Endodermal cell (in vitro differentiated cells): ENCODE measurements at regions not wholly inside any gene's neighbourhood (a gene's known extent, or its start where the extent isn't known, plus 50 kb on each side); places are given as distances from the start of the nearest gene placed in this dataset.

Experiments used
- DNase-seq: peaks from one replicate; pipeline ENCODE4 v3.0.0-alpha.2; 2017
- H3K27ac ChIP-seq: 2 replicates; pipeline ENCODE4 v1.5.1; 2013; ENCODE audit warnings: mild to moderate bottlenecking, low read depth, low read length, moderate library complexity
- H3K27me3 ChIP-seq: 2 replicates; pipeline ENCODE4 v1.6.1; 2013; ENCODE audit warnings: mild to moderate bottlenecking, low read length, moderate library complexity; ENCODE audit not compliant: insufficient read depth, control insufficient read depth, poor library complexity, severe bottlenecking
- H3K36me3 ChIP-seq: 2 replicates; pipeline ENCODE4 v1.7.0; 2013; ENCODE audit warnings: mild to moderate bottlenecking, low read length, moderate library complexity; ENCODE audit not compliant: control insufficient read depth, insufficient read depth
- H3K4me1 ChIP-seq: one replicate; pipeline ENCODE4 v1.7.0; 2013; ENCODE audit warnings: low read length; ENCODE audit not compliant: control insufficient read depth, insufficient read depth
- H3K4me3 ChIP-seq: 2 replicates; pipeline ENCODE4 v1.5.1; 2013; ENCODE audit warnings: mild to moderate bottlenecking, low read length, moderate library complexity
- H3K9ac ChIP-seq: 2 replicates; pipeline ENCODE4 v1.6.1; 2013; ENCODE audit warnings: mild to moderate bottlenecking, low read length, moderate library complexity; ENCODE audit not compliant: poor library complexity, severe bottlenecking; ENCODE audit errors: extremely low read depth
- H3K9me3 ChIP-seq: 2 replicates; pipeline ENCODE4 v1.6.1; 2013; ENCODE audit warnings: mild to moderate bottlenecking, low read length, moderate library complexity; ENCODE audit not compliant: control insufficient read depth
- H3K27ac Mint-ChIP-seq: 2 replicates; pipeline ENCODE4 v1.8.0; 2020; ENCODE audit warnings: mixed read lengths
- H3K27me3 Mint-ChIP-seq: 2 replicates; pipeline ENCODE4 v1.8.0; 2021; ENCODE audit warnings: mild to moderate bottlenecking, mixed read lengths; ENCODE audit not compliant: insufficient read depth
- H3K36me3 Mint-ChIP-seq: 2 replicates; pipeline ENCODE4 v1.8.0; 2020; ENCODE audit warnings: low read depth, mixed read lengths
- H3K4me1 Mint-ChIP-seq: 2 replicates; pipeline ENCODE4 v1.8.0; 2020; ENCODE audit warnings: mixed read lengths
- H3K4me3 Mint-ChIP-seq: 2 replicates; pipeline ENCODE4 v1.8.0; 2020; ENCODE audit warnings: mild to moderate bottlenecking, moderate library complexity, mixed read lengths
- H3K9me3 Mint-ChIP-seq: 2 replicates; pipeline ENCODE4 v1.8.0; 2020; ENCODE audit warnings: mild to moderate bottlenecking, mixed read lengths
- CTCF ChIP-seq: fragments of 200-600 bp; sonication (generic); conservative IDR thresholded peaks from 2 replicates; pipeline ENCODE4 v1.5.0; 2021; ENCODE audit warnings: antibody characterized with exemption, mild to moderate bottlenecking
- WGBS, 2 experiments: methylation state at CpG; one replicate each; pipeline versions ENCODE4 v1.1.5 to v1.1.7; 2013; ENCODE audit warnings: missing lambda C conversion rate in 2 of 2, mixed read lengths in 1 of 2; ENCODE audit not compliant: insufficient coverage in 1 of 2, insufficient read length in 1 of 2; 5-methylcytosine and 5-hydroxymethylcytosine counted together

- no peak for TF ChIP-seq CTCF
- Mint-ChIP-seq H3K4me1 (peaks cover 4% of the 10 kb centered on the region), H3K9me3 (no peaks in the 10 kb centered on the region), H3K36me3 (no peaks in the 10 kb centered on the region), H3K27me3 (no peaks in the 10 kb centered on the region), H3K27ac (no peak overlapping the region), H3K4me3 (no peak overlapping the region)
- Histone ChIP-seq H3K9me3 (no peaks in the 10 kb centered on the region), H3K4me3 (no peak overlapping the region), H3K27ac (no peak overlapping the region), H3K27me3 (no peaks in the 10 kb centered on the region), H3K36me3 (no peaks in the 10 kb centered on the region), H3K9ac (no peak overlapping the region), H3K4me1 (no peaks in the 10 kb centered on the region)
- WGBS, 2 experiments: 95 to 100% methylated on average over 4 of the region's 4 CpGs
- no peak for DNase-seq
These were observed 191.3 kb upstream of the RASA1 start for GRCh38 chr5:87076411-87076810.

- Mint-ChIP-seq H3K36me3 (no peaks in the 10 kb centered on the region), H3K9me3 (no peaks in the 10 kb centered on the region), H3K4me3 (no peak overlapping the region), H3K27ac (no peak overlapping the region), H3K27me3 (no peaks in the 10 kb centered on the region), H3K4me1 (peaks cover 4% of the 10 kb centered on the region)
- 97% methylated on average over 2 of the region's 2 CpGs; no CpG with 5 or more reads in 1 of the 2 experiments for WGBS, 2 experiments
- Histone ChIP-seq H3K36me3 (no peaks in the 10 kb centered on the region), H3K9ac (no peak overlapping the region), H3K4me3 (no peak overlapping the region), H3K9me3 (no peaks in the 10 kb centered on the region), H3K4me1 (no peaks in the 10 kb centered on the region), H3K27ac (no peak overlapping the region), H3K27me3 (no peaks in the 10 kb centered on the region)
- no peak for DNase-seq
- TF ChIP-seq CTCF: no peak
These were observed 190.8 kb upstream of the RASA1 start for GRCh38 chr5:87076931-87077330.

DNA sequence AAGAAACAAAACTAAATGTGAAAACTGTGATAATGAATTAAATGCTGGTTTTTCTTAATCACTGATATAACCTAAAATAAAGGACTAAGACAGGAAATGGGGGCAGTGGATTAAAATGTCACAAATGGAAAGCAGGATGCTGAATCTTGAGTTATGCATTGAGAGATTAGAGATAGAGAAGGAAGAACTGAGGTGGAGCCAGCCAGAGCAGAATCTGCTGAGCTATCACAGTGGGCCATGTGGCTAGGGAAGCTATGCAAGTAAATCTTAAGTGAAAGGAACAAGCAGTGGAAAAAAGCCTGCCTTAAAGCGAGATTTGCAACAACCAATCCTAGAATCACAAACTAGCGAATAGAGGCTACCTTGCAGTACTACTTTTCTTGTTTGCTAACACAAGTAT is 188.5 kb upstream of the RASA1 start:
- Mint-ChIP-seq H3K27me3 (no peaks in the 10 kb centered on the region), H3K27ac (no peak overlapping the region), H3K36me3 (no peaks in the 10 kb centered on the region), H3K9me3 (peaks cover 5% of the 10 kb centered on the region), H3K4me1 (peaks cover 4% of the 10 kb centered on the region), H3K4me3 (no peak overlapping the region)
- H3K36me3 ChIP-seq: no peaks in the 10 kb centered on the region
- no peaks in the 10 kb centered on the region for H3K4me1 ChIP-seq
- 95 to 96% methylated on average over 2 of the region's 2 CpGs for WGBS, 2 experiments
- no peak for DNase-seq
- no peak for TF ChIP-seq CTCF
- H3K9ac ChIP-seq: no peak overlapping the region
- peaks cover 5% of the 10 kb centered on the region for H3K9me3 ChIP-seq
- no peak overlapping the region for H3K27ac ChIP-seq
- no peak overlapping the region for H3K4me3 ChIP-seq
- H3K27me3 ChIP-seq: no peaks in the 10 kb centered on the region
